ENCODE measurements at regions not wholly inside any gene's neighbourhood (a gene's known extent, or its start where the extent isn't known, plus 50 kb on each side); places are given as distances from the start of the nearest gene placed in this dataset.
"Not testable (repeated sequence)": the region's sequence is repeated elsewhere in the genome, so short reads cannot be mapped to it uniquely, and the experiment has no call there.

DNA sequence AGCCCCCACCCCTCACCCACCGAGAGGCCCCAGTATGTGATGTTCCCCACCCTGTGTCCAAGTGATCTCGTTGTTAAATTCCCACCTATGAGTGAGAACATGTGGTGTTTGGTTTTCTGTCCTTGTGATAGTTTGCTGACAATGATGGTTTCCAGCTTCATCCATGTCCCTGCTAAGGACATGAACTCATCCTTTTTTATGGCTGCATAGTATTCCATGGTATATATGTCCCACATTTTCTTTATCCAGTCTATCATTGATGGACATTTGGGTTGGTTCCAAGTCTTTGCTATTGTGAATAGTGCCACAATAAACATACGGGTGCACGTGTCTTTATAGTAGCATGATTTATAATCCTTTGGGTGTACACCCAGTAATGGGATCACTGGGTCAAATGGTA is 79.2 kb downstream of the PXDC1 start:
- CTCF ChIA-PET; DNase-seq (ENCODE audit: low read depth, low spot score); POLR2A ChIA-PET; H3K4me3 ChIP-seq (ENCODE audit: low read depth, low read length): not testable (repeated sequence)

DNA sequence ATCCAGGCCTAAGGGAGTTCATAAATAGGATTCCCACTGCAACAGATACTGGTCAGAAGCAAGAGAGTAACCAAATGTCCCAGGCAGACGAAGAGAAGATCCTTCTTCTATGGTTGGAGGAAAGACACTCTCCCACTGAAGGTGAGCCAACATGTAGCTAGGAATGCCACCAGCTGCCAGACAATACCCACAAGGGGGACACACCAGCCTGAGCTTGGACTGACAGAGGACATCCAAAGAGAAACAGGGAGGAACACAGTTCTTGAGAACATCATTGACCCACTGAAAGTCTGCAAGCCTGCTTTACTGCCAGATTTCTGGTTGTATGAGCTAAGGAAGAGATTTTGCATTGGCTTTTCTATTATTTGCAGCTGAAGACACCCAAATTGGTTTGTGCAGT is 80.1 kb downstream of the PXDC1 start:
- POLR2A ChIA-PET: no interaction called here
- CTCF ChIA-PET: no interaction called here
- no peak overlapping the region for H3K4me3 ChIP-seq (ENCODE audit: low read depth, low read length)
- DNase-seq (ENCODE audit: low read depth, low spot score): no peak
- TF ChIP-seq, protein P1, sequence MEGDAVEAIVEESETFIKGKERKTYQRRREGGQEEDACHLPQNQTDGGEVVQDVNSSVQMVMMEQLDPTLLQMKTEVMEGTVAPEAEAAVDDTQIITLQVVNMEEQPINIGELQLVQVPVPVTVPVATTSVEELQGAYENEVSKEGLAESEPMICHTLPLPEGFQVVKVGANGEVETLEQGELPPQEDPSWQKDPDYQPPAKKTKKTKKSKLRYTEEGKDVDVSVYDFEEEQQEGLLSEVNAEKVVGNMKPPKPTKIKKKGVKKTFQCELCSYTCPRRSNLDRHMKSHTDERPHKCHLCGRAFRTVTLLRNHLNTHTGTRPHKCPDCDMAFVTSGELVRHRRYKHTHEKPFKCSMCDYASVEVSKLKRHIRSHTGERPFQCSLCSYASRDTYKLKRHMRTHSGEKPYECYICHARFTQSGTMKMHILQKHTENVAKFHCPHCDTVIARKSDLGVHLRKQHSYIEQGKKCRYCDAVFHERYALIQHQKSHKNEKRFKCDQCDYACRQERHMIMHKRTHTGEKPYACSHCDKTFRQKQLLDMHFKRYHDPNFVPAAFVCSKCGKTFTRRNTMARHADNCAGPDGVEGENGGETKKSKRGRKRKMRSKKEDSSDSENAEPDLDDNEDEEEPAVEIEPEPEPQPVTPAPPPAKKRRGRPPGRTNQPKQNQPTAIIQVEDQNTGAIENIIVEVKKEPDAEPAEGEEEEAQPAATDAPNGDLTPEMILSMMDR (IDR thresholded peaks at IDR 0.05; ENCODE audit: insufficient read depth, low read length, missing control alignments): no peak

DNA sequence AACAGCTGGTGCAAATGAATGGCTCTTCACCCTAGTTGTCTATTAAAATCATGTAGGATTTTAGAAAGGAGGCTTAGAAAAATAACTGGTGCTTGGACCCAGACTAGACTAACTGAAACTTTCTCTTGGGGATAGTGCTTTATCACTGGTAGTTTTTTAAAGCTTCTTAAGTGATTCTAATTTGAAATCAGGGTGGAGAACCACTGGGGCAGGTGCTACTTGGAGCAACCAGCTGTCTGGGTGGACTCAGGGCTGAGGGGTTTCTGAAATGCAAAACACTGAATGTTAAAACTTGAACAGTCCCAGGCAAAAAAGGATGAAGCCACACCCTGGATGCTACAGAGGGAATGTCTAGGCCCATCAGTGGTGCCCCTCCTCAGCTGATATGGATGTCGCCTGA is 81.2 kb downstream of the PXDC1 start:
- DNase-seq (ENCODE audit: low read depth, low spot score): no peak
- ChIA-PET POLR2A (no interaction called here), CTCF (no interaction called here)
- no peak overlapping the region for H3K4me3 ChIP-seq (ENCODE audit: low read depth, low read length)
- TF ChIP-seq, protein P1 (IDR thresholded peaks at IDR 0.05; ENCODE audit: insufficient read depth, low read length, missing control alignments): no peak

DNA sequence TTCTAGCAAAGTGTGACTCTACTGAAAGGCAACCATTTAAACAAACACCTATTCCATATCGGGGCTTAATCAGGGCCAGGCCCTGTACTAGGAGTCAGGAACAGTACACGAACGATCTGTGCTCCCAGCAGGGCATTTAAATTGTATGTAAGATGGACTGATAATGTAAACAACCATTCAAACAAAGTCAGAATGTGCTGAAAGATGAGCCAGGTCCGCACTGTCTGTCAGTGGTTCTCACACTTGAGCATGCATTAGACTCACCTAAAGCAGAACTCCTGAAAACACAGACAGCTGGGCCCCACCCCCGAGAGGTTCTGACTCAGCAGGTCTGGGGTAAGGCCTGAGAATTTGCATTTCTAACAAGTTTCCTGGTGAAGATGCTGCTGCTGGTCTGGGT is 81.6 kb downstream of the PXDC1 start:
- ChIA-PET POLR2A (no interaction called here), CTCF (no interaction called here)
- no peak for DNase-seq (ENCODE audit: low read depth, low spot score)
- no peak overlapping the region for H3K4me3 ChIP-seq (ENCODE audit: low read depth, low read length)
- TF ChIP-seq, protein P1 (IDR thresholded peaks at IDR 0.05; ENCODE audit: insufficient read depth, low read length, missing control alignments): no peak

DNA sequence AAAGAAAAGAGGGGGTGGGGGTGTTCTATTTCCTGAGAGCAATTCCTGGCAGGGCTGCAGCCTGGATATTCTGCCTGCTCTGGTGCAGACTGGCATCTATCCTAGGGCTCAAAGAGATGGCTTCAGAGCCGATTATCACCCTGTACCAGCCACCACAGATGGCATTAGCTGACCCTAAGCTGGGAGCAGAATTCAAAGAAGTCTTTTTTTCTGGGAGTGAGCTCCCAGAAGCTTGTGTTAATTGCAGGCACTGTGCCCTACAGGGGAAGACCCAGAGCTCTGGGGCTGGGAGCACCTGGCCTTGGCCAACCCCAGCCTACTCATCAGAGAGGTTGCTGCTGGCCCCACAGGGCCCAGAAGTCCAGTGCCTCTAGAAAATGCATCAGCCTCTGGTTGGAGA is 85.9 kb downstream of the PXDC1 start:
- CTCF ChIA-PET: interaction anchor here (0.9 to 1.8 kb wide), 2 partner anchors 14 to 384 kb away, joined by 3 to 4 read pairs; no protein-coding TSS in a partner anchor
- DNase-seq (ENCODE audit: low read depth, low spot score): no peak
- TF ChIP-seq, protein P1 (IDR thresholded peaks at IDR 0.05; ENCODE audit: insufficient read depth, low read length, missing control alignments): no peak

DNA sequence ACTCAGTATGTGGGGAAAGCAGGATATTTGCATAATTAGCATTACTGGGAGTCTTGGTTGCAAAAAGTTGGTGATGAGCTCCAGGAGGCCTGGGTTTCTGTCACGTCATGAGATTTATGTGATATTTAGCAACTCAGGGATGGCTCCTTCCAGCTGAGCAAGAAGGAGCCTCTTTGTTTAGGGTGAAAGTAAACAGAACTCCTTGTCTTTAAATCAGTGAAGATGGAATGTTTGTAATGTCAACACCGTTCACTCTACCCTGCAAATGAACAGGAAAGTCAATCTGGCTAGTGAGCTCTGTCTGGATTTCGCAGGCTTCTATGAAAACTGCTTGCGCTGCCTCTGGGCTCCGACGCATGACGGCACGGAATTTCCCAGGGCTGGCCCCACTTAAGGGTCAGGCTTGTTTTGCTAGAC is 86.9 kb downstream of the PXDC1 start:
- TF ChIP-seq, protein P1 (IDR thresholded peaks at IDR 0.05; ENCODE audit: insufficient read depth, low read length, missing control alignments): no peak
- no peak for DNase-seq (ENCODE audit: low read depth, low spot score)
- POLR2A ChIA-PET: no interaction called here

More for the DNA sequence above, 85.9 kb downstream of the PXDC1 start:
- H3K4me3 ChIP-seq (ENCODE audit: low read depth, low read length): no peak overlapping the region
- POLR2A ChIA-PET: no interaction called here

DNA sequence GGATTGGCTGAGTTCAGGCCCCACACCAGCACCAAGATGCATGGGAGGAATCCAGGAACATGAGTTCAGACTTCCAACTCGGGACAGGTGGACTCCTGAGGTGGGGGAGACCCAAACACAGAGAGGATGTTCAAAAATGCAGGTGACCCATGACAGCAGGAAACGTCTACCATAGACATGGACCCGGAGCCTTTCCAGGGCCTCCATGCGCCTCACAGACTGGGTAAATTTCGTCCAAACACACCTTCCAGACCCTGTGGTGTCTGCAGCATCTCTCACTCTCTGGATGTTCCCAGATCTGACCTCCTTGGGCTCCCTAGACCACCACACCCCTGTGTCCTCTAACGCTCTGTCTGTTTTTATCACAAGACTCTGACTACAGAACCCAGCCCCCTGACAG is 87.7 kb downstream of the PXDC1 start:
- CTCF ChIA-PET: no interaction called here
- H3K4me3 ChIP-seq (ENCODE audit: low read depth, low read length): no peak overlapping the region
- DNase-seq (ENCODE audit: low read depth, low spot score): no peak
- POLR2A ChIA-PET: no interaction called here
- TF ChIP-seq, protein P1 (IDR thresholded peaks at IDR 0.05; ENCODE audit: insufficient read depth, low read length, missing control alignments): no peak

More for the DNA sequence above, 86.9 kb downstream of the PXDC1 start:
- CTCF ChIA-PET: no interaction called here
- H3K4me3 ChIP-seq (ENCODE audit: low read depth, low read length): no peak overlapping the region
